Fibroblast of lung (primary cell): ENCODE measurements at regions not wholly inside any gene's neighbourhood (a gene's known extent, or its start where the extent isn't known, plus 50 kb on each side); places are given as distances from the start of the nearest gene placed in this dataset.
A peak's percentile ranks its signal among the peaks of the same experiment; 100 is the strongest.

Source experiments
- DNase-seq, 2 donors: peaks; one replicate each; pipeline versions ENCODE4 v3.0.0 to v3.0.0-alpha.2; 2010; ENCODE audit warnings: low read depth in 2 of 2
- H2AFZ ChIP-seq: 2 replicates; pipeline ENCODE4 v1.5.1; 2012; ENCODE audit warnings: low read length, control low read depth, inconsistent platforms
- H3K27ac ChIP-seq: 2 replicates; pipeline ENCODE4 v1.5.1; 2011; ENCODE audit warnings: low read length, control low read depth; ENCODE audit not compliant: insufficient read depth
- H3K27me3 ChIP-seq: 2 replicates; pipeline ENCODE4 v1.5.1; 2011; ENCODE audit warnings: mild to moderate bottlenecking, low read length; ENCODE audit not compliant: control insufficient read depth, insufficient read depth
- H3K36me3 ChIP-seq: 2 replicates; pipeline ENCODE4 v1.5.1; 2011; ENCODE audit warnings: low read length; ENCODE audit not compliant: control insufficient read depth, insufficient read depth
- H3K4me1 ChIP-seq: 2 replicates; pipeline ENCODE4 v1.5.1; 2011; ENCODE audit warnings: low read length; ENCODE audit not compliant: control insufficient read depth, insufficient read depth; ENCODE audit errors: extremely low read depth
- H3K4me2 ChIP-seq: 2 replicates; pipeline ENCODE4 v1.5.1; 2011; ENCODE audit warnings: low read length, control low read depth; ENCODE audit not compliant: insufficient read depth; ENCODE audit errors: extremely low read depth
- H3K4me3 ChIP-seq, 4 experiments: fragments of 200-600 bp in 1 of 4; sonication (generic) in 1 of 4; replicated peaks in 1 of 4; 2 replicates each; pipeline ENCODE4 v1.5.1; 2011 to 2016; ENCODE audit warnings: low read length in 4 of 4, low read depth in 3 of 4, mild to moderate bottlenecking in 3 of 4, control low read depth in 2 of 4, inconsistent platforms in 1 of 4, mixed read lengths in 1 of 4; ENCODE audit not compliant: insufficient read depth in 1 of 4; ENCODE audit errors: control extremely low read depth in 1 of 4
- H3K79me2 ChIP-seq: 2 replicates; pipeline ENCODE4 v1.5.1; 2012; ENCODE audit warnings: mild to moderate bottlenecking, low read length, inconsistent platforms; ENCODE audit not compliant: control insufficient read depth, insufficient read depth
- H3K9ac ChIP-seq: 2 replicates; pipeline ENCODE4 v1.5.1; 2011; ENCODE audit warnings: mild to moderate bottlenecking, low read length, control low read depth; ENCODE audit not compliant: insufficient read depth
- H3K9me3 ChIP-seq: 2 replicates; pipeline ENCODE4 v1.5.1; 2012; ENCODE audit warnings: low read depth, low read length; ENCODE audit not compliant: control insufficient read depth, insufficient read depth
- H4K20me1 ChIP-seq: 2 replicates; pipeline ENCODE4 v1.5.1; 2011; ENCODE audit warnings: low read length; ENCODE audit not compliant: control insufficient read depth, insufficient read depth; ENCODE audit errors: extremely low read depth
- EZH2 ChIP-seq: IDR thresholded peaks from 2 replicates; pipeline ENCODE4 v1.5.1; 2012; ENCODE audit warnings: low read length, control low read depth, mild to moderate bottlenecking; ENCODE audit errors: missing control alignments
- TF ChIP-seq, protein P1 (sequence below), 2 donors: IDR thresholded peaks in 1 of 2; conservative IDR thresholded peaks in 1 of 2; 1 replicate in 1 of 2; 2 replicates in 1 of 2; pipeline ENCODE4 v1.5.1; 2011 to 2012; ENCODE audit warnings: low read length in 2 of 2, control low read depth in 1 of 2, inconsistent platforms in 1 of 2, low read depth in 1 of 2, mild to moderate bottlenecking in 1 of 2

DNA sequence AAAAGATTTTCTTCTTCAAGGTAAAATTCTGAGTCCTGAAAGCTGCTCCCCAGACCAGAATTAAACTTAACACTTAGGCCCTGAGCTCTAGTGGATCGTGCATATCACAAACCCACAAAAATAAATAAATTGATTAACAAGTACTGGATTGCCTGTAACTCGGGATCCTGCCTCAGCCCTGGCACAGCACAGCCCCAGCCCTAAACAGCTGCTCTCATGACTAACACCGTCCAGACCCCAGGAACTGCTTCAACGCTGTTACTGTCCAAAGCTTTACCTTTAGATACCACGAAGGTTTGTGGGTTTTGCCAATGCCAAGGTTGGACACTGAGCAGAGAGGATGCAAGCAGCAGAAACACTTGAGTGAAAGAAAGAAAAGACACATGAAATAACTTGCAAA lies 172.5 kb downstream of the COPRS start:
- H3K27me3 ChIP-seq: no peaks in the 10 kb centered on the region
- peak; percentile 30 to 39 for DNase-seq
- TF ChIP-seq, protein P1, sequence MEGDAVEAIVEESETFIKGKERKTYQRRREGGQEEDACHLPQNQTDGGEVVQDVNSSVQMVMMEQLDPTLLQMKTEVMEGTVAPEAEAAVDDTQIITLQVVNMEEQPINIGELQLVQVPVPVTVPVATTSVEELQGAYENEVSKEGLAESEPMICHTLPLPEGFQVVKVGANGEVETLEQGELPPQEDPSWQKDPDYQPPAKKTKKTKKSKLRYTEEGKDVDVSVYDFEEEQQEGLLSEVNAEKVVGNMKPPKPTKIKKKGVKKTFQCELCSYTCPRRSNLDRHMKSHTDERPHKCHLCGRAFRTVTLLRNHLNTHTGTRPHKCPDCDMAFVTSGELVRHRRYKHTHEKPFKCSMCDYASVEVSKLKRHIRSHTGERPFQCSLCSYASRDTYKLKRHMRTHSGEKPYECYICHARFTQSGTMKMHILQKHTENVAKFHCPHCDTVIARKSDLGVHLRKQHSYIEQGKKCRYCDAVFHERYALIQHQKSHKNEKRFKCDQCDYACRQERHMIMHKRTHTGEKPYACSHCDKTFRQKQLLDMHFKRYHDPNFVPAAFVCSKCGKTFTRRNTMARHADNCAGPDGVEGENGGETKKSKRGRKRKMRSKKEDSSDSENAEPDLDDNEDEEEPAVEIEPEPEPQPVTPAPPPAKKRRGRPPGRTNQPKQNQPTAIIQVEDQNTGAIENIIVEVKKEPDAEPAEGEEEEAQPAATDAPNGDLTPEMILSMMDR (conservative IDR thresholded peaks at IDR 0.05 in 1 of 2, IDR thresholded peaks at IDR 0.05 in 1 of 2; ENCODE audit: low read depth in 1 of 2, low read length in 2 of 2): no peak
- TF ChIP-seq EZH2: no peak
- H4K20me1 ChIP-seq: no peaks in the 10 kb centered on the region
- no peak overlapping the region for H3K4me3 ChIP-seq
- H3K36me3 ChIP-seq: no peaks in the 10 kb centered on the region
- H3K27ac ChIP-seq: no peak overlapping the region
- H3K4me1 ChIP-seq: no peaks in the 10 kb centered on the region
- no peaks in the 10 kb centered on the region for H3K79me2 ChIP-seq
- H3K9me3 ChIP-seq: no peaks in the 10 kb centered on the region
- no peak overlapping the region for H3K4me2 ChIP-seq
- H2AFZ ChIP-seq: no peak overlapping the region
- no peak overlapping the region for H3K9ac ChIP-seq

DNA sequence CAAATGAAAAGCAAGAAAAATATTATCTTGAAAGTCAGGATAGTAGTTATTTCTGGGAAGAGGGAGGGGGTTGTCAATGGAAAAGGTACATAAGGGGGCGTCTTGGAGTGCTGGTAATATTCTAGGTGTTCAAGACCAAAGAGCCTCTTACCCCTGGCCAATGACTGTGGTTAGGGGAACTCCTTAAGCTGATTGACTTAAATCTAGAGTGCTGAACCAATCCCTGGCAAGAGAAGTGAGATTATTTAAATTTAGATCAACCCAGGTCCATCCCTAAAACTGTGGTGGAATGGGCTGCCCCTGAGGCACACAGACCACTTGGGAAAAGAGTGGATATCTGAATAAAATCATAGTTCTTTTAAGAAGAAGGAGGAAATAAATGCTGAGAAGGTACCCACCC lies 174.1 kb downstream of the COPRS start:
- no peak overlapping the region for H3K9ac ChIP-seq
- H3K27ac ChIP-seq: no peak overlapping the region
- H3K27me3 ChIP-seq: no peaks in the 10 kb centered on the region
- no peaks in the 10 kb centered on the region for H3K9me3 ChIP-seq
- H3K4me1 ChIP-seq: no peaks in the 10 kb centered on the region
- no peak overlapping the region for H3K4me2 ChIP-seq
- H3K4me3 ChIP-seq: no peak overlapping the region
- DNase-seq: no peak
- H3K79me2 ChIP-seq: no peaks in the 10 kb centered on the region
- no peak overlapping the region for H2AFZ ChIP-seq
- no peak for TF ChIP-seq EZH2
- TF ChIP-seq, protein P1 (conservative IDR thresholded peaks at IDR 0.05 in 1 of 2, IDR thresholded peaks at IDR 0.05 in 1 of 2; ENCODE audit: low read depth in 1 of 2, low read length in 2 of 2): no peak
- no peaks in the 10 kb centered on the region for H4K20me1 ChIP-seq
- H3K36me3 ChIP-seq: no peaks in the 10 kb centered on the region

DNA sequence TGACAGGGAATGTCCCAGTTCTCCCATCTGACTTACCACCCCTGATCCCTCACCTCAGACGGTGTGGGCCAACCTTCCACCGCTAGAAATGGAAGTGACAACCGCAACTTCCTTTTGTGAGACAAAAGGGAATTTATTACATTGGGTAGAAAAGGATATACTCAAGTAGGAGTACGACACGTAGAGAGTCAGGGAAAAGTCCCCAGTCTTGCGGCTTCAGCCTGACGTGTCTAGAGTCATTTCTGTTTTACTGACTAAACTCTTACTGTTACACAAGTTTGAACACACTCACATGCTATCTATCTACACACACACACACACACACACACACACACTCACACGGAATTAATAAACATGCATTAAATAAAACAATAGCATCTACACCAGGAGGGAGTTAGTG lies 178.9 kb downstream of the COPRS start:
- no peak for DNase-seq
- H3K4me3 ChIP-seq: no peak overlapping the region
- no peaks in the 10 kb centered on the region for H3K36me3 ChIP-seq
- no peak overlapping the region for H3K4me2 ChIP-seq
- H3K9me3 ChIP-seq: no peaks in the 10 kb centered on the region
- H3K27me3 ChIP-seq: no peaks in the 10 kb centered on the region
- no peak overlapping the region for H2AFZ ChIP-seq
- TF ChIP-seq EZH2: no peak
- TF ChIP-seq, protein P1 (conservative IDR thresholded peaks at IDR 0.05 in 1 of 2, IDR thresholded peaks at IDR 0.05 in 1 of 2; ENCODE audit: low read depth in 1 of 2, low read length in 2 of 2): no peak
- no peaks in the 10 kb centered on the region for H4K20me1 ChIP-seq
- no peaks in the 10 kb centered on the region for H3K79me2 ChIP-seq
- no peak overlapping the region for H3K27ac ChIP-seq
- peaks cover under 1% of the 10 kb centered on the region for H3K4me1 ChIP-seq
- H3K9ac ChIP-seq: no peak overlapping the region
